ENCODE measurements at regions not wholly inside any gene's neighbourhood (a gene's known extent, or its start where the extent isn't known, plus 50 kb on each side); places are given as distances from the start of the nearest gene placed in this dataset.

DNA sequence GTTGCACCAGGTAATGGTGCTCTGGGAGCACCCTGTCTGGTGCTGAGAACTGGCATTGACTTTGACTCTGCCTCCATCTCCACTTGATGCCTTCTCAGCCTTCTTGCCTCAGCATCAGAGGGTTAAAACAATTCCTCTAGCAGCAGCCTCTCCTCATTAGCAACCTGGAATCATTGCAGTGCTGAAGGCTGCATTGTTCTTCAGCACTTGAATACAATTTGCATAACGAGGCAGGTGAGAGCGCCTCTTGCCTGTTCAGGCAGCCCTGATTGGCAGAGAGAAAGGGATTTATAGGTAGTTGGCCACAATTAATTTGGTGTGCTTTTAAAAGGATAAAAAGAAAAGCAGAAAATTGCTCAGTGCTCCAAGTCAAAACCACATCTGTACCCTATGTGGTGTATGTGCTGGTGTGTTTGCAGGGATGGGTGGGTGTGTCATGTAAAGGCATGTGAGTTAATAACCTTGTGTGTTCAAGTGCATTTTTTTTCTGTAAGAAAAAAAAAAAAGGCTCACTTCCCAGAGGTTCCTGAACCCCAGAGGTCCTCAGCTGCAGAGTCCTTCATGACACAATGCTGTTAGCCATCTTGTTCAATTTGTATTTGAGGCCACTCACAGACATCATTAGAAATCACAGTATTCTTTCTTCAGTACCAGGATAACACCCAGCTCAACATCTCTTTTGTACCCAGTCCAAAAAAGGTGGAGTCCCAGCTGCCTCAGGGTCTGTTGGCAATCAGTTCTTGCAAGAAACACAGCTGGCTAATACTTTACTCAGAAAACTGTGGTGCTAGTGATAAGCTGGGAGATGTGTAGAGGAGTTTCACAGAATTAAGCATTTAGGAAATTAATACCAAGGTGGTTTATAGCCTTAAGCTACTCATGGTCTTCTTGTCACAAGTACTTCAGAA lies 385.6 kb downstream of the GRIN2B start:
- DNase-seq (ENCODE audit: low spot score) = no peak

DNA sequence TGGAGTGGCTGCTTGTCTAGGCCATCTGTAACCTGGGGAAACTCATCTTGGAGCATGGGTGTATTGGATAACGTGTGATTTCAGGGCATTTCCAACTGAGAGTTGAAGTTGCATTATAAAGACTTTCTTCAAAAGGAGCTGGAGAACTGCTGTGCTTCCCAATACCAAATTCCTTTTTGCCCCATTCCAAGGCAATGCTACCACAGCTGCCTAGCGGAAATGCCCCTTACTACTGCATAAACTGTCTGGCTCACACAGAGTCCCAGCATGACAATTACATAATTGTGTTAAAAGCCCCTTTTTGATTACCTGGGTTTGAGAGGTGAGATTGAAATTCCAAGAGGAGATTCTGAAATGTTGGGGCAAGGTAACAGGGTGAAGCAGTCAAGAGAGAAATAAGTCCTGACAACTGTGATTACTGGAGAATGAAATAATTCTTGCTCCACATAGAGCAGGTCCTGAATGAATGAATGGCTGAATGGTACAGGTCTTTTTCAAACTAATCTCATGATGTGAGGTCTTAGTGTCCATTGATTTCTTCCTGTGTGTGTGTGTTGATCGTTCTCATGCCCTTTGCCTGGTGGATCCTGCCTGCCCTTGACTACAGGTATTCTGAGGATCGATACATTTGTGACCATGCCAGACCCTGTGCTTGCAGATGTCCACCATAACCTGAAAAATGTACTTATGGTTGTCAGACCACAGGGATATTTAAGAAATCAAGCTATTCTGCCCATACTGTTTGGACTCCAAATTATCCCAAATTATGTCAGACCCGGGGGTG lies 386.5 kb downstream of the GRIN2B start:
- DNase-seq (ENCODE audit: low spot score) = no peak

DNA sequence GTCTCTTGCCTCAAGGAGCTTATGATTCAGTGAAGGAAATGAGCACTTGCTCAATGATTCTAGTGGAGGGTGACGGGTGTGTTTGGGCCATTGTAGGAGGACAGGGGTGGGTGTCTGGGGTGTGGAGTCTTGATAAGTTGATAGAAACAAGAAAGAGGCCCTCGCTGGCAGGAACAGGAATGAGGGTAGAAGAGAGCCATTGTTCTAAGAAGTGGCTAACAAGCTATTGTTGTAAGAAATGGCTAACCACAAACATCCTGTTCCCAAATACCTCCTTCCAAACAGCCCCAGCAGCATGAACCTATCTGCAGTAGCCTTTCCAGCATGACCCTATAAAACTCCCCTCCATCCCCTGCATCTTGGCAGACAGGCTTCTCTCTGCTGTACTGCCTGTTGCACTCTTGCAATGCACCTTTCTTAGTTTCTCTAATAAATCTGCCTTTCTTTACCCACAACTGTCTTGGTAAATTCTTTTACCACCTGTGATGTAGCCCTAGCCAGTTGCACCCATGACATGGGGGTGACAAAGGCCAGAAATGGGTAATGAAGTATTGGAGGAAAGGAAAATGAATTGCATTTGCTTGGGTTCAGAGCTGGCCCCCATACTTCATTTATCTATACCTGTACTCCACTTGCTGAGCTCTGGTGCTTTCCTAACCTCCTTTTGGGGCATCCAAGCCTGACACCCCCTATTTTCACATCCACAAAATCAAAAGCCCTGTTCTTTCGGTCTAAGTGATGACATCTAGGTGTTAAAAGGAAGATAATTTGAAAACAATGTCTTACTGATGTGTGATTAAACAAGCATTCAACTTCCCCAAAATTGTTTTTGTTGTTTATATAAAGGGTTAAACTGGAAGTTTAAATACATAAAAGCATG lies 389.1 kb downstream of the GRIN2B start:
- DNase-seq (ENCODE audit: low spot score) = no peak

DNA sequence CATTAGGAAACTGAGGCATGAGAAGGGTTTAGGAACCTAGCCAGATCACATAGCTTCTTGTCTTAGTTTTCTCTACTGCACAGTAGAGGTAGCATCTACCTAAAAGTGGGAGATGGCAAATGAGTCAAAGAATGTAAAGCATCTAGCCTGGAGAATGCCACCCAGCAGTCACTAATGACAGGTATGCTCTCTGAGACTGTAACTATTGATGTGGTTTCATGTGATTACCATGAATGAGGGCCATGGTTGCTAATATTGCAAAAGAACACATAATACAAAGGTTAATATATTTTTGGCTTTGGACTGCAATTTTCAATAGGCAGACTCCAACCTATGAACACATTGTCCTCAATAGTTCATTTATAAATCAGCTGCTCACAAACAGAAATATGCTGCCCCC lies 389.9 kb downstream of the GRIN2B start:
- DNase-seq (ENCODE audit: low spot score) = no peak

DNA sequence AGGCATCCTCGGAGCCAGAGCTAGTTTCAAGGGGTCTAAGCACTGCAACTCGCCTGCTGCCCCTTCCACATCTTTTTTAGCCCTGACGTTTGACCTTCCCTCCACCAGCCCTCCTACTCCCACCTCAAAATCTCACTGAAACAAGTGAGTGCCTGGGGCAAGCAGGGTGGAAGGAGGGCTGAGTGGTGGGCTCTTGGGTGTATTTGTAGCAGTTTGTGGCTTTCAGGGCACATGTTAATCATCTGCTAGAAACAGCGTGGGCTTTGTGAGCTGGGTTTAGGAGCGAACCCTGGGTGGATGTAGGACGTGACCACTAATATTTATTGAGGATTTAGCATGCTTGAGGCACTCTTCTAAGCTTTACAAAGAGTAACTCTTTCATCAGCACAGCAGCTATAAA lies 390.3 kb downstream of the GRIN2B start:
- DNase-seq (ENCODE audit: low spot score) = no peak

DNA sequence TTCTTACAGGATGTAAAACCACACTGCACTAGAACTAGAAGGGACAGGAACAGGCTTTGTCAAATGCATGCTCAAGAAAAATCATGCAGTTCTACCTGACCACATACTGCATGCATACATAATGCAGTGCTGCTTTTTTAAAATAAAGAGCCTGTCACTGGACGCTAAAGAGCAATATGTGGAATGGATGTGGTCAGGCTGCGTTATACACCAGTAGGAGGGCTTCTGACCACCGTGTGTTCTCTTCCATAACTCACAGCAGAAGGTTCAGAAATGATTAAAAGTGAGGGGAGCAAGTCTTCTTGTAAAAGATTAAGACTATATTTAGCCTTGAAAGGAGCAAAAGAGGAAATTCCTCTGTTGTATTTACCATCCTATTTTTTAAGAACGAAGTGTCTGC lies 392.0 kb downstream of the EMP1 start:
- no peak for DNase-seq (ENCODE audit: low spot score)

DNA sequence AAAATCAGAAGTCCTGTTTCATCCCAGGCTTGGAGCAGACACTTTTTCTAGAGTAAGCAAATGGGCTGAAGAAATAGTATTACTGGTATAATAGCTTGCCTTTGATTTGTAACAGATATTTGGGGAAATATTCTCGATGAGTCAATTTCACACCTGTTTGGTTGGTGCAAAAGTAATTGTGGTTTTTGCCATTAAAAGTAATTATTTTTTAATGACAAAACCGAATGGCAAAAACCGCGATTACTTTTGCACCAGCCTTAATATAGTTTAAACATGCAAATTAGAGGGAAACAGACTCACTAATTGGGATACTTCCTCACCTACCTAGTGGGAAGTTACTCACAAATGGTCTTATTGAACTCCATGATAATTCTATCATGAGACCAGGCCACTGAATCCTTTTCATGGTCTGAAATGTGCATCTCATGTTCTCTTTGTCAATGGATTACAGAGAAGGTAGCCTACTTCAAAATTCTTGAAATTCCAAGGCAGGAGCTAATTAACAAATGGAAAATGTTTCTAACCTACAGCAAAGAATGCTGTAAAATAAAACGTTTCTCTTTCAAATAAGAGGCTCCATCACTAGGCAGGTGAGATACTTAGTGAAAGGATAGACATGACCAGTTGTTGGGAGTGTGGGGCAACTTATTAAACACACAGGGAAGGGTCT lies 391.3 kb downstream of the EMP1 start:
- no peak for DNase-seq (ENCODE audit: low spot score)

DNA sequence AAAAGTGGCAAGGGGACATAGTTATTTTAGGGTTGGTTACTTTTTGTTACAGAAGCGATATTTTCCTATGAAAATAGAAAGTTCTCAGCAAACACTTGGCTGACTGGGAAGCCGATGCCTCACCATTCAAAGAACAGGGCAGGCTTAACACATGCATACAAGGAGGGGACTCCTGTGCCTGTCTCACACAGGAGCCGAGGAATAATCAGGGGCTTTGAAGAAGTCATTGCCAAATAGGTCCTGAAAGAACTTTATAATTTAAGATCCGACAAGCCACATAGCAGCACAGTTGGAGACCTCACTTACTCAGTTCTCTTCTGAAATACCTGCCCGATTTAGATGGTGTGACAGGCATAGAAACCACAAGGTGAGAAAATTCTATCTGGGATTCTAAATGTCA lies 389.8 kb downstream of the EMP1 start:
- no peak for DNase-seq (ENCODE audit: low spot score)

DNA sequence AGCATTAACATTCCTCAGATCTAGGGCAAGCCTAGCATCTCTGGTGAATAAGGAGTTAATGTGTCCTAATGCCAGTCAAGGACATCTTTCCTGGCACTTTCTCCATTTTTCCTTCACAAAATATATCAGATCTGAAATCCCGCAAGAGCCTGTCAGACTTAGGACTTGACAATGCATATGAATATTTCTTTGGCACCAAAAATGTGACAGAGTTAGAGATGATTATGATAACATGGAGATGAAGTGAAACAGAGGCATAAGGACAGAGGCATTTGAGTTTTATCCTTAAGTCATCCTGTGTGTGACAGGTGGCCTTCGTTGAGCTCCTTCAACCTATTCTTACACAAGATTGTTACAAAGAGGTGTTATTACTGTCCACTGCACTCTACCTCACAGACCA lies 388.0 kb downstream of the EMP1 start:
- no peak for DNase-seq (ENCODE audit: low spot score)

DNA sequence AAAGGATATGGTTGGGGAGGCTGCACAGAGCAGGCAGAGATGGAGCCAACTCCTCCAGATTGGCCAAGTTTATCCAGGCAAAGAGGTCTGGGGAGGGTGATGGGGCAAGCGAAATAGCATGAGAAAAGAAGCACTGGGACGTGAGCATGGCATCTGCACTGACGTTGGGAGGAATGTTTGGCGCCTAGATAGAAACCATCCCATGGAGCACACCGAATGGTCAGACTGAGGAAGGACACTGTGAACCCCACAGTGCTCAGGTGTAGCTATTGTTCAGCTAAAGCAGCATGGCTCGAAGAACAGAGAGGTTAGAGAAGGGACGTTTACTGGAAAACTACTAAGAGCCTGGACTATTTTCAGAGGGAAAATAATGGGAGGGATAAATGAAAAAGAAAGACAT lies 387.1 kb downstream of the EMP1 start:
- DNase-seq (ENCODE audit: low spot score) = no peak

DNA sequence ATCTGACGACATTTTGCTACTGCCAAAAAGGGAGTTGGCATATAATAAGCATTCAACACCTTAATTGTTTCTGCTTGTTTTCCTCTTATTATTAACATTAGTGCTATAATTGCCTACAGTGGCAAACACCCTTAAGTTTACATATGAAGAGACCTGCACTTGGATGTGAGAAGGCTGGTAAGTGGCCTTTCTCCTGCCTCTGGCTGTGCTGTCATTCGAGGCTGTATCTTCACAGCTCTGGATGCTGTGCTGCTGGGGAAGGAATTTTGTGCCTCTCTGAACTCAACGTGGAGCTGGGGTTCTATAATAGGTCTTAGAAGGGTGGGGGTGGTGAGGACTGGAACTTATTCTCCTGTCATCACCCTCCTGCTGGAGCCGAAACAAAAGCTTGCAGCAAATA lies 385.9 kb downstream of the EMP1 start:
- DNase-seq (ENCODE audit: low spot score) = no peak

DNA sequence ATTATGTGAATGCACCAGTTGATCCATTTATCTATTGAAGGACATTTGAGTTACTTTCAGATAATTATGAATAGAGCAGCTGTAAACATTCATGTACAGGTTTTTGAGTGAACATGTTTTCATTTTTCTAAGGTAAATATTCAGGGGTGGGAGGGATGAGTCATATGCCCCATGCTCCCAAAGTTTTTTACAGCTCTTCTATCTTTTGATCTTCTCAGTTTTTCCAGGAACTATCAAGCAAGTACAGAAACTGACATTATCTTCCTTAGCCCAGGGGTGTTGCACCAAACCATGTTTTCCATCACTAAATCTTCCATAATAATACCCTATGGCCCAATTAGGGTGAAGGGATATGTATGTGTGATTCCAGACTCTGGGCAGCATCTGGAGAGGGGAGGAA lies 384.5 kb downstream of the EMP1 start:
- no peak for DNase-seq (ENCODE audit: low spot score)

DNA sequence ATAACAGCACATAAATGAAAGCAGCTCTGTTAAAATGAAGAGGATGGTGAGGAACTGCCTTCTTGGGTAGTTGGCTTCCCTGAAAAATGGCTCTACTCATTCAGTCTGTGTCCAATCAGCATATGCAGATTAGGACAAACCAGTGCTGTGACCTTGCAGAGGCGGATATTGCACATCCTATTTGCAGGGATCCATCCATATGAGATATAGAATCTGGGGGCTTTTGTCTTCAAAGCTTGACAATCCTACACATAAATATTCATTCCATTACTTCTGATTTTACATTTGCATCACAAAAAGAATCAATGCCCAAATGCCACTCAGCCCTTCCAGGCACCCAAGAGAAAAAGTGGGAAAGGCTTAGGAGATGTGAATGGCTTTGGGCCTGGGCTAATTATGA lies 383.7 kb downstream of the EMP1 start:
- no peak for DNase-seq (ENCODE audit: low spot score)

DNA sequence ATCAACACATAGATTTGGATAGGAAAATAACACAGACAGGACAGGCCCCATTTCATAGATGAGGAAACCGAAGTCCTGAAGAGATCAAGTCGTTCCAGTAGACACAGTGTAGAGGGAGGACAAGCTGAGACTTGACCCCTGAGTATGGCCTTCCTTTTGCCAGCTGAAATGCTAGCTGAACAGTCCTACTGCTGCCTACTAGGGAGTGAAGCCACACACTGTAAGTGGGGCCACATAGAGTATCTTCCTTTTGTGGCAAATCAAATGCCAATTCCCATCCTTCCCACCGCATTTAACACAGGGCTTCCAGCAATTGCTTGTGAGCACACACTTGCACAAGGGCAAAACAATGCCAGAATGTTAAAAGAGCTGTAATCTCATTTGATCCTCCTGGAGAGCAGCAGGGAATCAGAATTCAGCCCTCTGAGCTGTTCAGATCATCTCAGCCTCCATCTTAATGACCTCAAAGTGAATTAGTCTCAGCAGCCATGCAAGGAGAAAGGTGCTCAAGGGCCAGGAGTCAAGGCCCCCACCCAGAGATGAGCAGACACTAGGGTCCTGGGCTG lies 380.5 kb downstream of the EMP1 start:
- DNase-seq (ENCODE audit: low spot score) = no peak

DNA sequence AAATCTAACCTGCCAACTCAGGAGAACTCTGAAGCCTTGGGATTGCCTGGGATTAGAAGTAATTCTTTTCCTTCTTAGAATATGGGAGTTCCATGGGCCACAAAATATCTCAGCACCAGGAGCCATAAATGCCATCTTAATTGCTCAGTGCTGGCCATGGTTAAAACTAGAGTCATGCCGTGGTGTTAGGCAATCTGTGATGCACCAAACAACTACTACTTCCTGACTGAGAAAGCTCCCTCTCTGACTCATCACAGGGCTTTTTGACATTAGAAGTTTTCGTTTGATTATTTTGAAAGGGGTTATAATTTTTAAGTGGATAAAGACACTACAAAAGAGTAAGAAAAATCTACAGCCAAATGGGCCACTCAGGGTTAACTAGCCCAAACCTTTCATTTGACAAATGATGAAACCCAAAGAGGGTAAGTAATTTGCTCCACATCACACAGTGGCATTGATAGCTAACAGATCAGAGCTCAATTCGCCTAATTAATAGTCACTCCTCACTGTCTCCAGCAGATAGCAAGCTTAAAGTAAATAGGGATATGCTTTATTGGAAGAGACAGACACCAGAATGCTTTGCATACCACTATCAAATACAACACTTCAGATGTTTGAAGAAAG lies 377.3 kb downstream of the EMP1 start:
- DNase-seq (ENCODE audit: low spot score) = no peak

DNA sequence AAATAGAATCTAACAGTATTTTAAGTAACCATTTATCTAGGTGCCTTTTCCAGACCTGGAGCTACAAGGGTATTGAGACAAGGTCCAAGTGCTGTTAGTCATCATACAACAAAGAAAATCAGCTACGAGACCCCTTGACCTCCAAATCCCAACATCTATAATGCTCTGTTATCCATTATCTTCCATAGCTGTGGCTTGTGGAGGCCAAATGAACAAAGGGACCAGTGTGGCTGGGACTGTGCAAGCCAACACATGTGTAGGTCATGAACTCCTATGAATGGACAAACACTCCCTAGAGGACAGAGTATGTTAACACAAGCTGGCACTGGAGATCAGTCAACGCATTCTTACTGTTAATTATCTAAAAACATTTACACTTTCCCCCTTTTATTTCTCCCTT lies 374.5 kb downstream of the EMP1 start:
- DNase-seq (ENCODE audit: low spot score) = no peak

DNA sequence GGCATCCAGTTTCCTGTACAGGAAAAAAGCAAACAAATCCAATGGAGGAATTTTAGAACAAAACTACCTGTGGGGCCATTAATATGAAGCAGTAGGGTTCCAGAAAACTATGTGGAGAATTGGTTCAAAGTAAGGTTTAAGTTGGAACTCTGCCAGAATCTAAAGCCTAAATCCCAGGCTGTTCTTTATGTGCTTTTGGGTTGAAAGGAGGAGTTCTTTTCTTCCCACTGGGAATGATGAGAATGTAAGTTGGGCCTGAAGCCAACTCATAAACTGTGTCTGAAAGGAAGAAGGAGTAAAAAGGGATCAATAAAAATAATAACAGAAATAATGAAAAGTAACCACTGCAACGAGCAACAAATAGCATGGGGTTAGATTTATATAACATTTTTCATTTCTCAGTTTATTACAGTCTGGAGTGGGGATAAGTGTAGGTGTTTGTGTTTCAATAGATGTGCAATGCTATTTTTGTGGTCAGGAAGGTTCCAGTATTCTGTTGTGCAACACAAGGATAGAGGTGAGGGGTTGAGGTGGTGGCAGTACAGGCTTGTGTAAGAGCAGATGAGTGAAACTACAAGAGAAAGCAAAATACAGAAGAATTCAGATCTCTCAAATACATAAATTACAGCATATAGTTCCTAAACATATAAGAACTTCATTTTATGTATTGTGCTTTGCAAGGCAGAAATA lies 373.6 kb downstream of the EMP1 start:
- no peak for DNase-seq (ENCODE audit: low spot score)

DNA sequence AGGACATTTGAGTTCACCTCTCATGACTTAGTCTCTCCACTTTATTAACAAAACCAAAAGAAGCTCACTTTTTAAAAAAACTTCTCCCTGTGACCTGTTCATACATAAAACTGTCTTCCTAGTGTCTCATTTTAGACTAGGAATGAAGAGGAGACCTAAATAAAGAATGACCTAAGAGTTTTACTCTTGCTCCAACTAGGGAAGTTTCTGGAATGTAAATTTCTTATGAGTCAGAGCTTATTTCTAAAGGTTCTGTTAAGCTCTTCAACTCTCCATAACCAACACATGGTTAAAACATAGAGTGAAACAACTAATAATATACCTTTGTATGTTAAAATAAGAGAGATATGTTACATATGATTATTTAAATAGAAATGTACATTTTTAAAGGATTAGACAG lies 369.8 kb downstream of the EMP1 start:
- no peak for DNase-seq (ENCODE audit: low spot score)

DNA sequence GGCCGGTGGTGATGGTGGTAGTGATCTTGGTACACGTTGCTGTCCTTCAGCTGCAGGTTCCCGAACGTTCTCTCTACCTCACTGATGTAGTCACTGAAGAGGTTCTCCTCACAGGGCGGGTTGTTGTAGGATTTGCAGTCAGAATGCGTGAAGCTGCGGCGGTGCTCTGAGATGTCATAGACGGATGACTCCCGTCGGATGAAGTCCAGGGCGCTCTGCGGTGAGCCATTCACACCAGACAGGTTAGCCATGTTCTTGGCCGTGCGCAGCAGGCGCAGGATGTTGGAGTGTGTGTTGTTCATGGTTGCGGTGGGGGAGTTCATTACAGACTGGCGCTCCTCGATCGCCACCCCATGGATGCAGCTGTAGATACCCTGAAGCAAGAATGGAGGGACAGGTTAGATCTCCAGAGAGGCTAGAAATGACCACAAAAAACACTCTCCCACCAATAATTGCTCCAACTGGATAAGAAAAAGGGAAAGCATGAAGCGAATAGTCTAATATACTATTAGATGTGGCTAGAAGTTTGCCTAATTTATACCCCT lies 367.8 kb downstream of the EMP1 start:
- no peak for DNase-seq (ENCODE audit: low spot score)

DNA sequence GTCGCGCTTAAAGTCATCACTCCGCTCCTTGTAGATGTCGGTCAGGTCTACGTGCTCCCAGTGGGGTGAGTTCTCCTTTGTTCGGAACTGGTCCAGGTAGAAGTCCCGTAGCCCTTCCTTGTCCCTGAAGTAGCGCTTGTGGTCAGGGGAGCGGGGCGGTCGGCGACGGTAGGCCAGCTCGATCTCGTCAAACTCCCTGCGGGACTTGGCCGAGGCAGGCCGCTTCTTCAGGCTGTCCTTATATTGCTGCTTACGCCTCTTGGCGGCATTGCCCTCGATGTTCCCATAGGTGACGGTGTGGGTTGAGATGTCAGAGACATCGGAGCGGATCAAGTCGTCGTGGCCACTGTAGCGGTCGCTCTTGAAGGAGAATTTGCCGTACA lies 367.2 kb downstream of the EMP1 start:
- no peak for DNase-seq (ENCODE audit: low spot score)
